Stimulated activated CD8-positive, alpha-beta memory T cell treated with anti-CD3 and anti-CD28 coated beads, Interleukin-2, amount 100 ng/mL, for 48 hours (primary cell): ENCODE measurements at regions not wholly inside any gene's neighbourhood (a gene's known extent, or its start where the extent isn't known, plus 50 kb on each side); places are given as distances from the start of the nearest gene placed in this dataset.
"Not testable (repeated sequence)": the region's sequence is repeated elsewhere in the genome, so short reads cannot be mapped to it uniquely, and the experiment has no call there.

Experiments used
- DNase-seq, 2 donors: peaks; one replicate each; pipeline ENCODE4 v3.0.0-alpha.2; 2020; ENCODE audit warnings: low read depth in 2 of 2

- not testable (repeated sequence) for DNase-seq
Observed at GRCh38 chr9:67136376-67136775, 144.0 kb upstream of the SPATA31A3 start.

- not testable (repeated sequence) for DNase-seq
Observed at GRCh38 chr9:67133124-67133523, 140.8 kb upstream of the SPATA31A3 start.

GRCh38 chr9:67116761-67117160 is 124.4 kb upstream of the SPATA31A3 start:
- not testable (repeated sequence) for DNase-seq

- DNase-seq, result not testable (repeated sequence)
Observed at GRCh38 chr9:67112148-67112547, 119.8 kb upstream of the SPATA31A3 start.

- DNase-seq, result not testable (repeated sequence)
Observed at GRCh38 chr9:67111733-67112132, 119.4 kb upstream of the SPATA31A3 start.

GRCh38 chr9:67109859-67110258 is 117.5 kb upstream of the SPATA31A3 start:
- not testable (repeated sequence) for DNase-seq

GRCh38 chr9:67106659-67107058 is 114.3 kb upstream of the SPATA31A3 start:
- DNase-seq, result not testable (repeated sequence)

GRCh38 chr9:67102506-67103276 is 110.3 kb upstream of the SPATA31A3 start:
- DNase-seq, result not testable (repeated sequence)

GRCh38 chr9:67091104-67091503 is 98.8 kb upstream of the SPATA31A3 start:
- not testable (repeated sequence) for DNase-seq

GRCh38 chr9:67086862-67087261 is 94.5 kb upstream of the SPATA31A3 start:
- DNase-seq, result not testable (repeated sequence)

- DNase-seq, result not testable (repeated sequence)
Observed at GRCh38 chr9:67066140-67066539, 73.8 kb upstream of the SPATA31A3 start.

- DNase-seq, result not testable (repeated sequence)
Observed at GRCh38 chr9:67058898-67059715, 66.8 kb upstream of the SPATA31A3 start.
